Body of pancreas (tissue), 4 donors: ENCODE measurements at regions not wholly inside any gene's neighbourhood (a gene's known extent, or its start where the extent isn't known, plus 50 kb on each side); places are given as distances from the start of the nearest gene placed in this dataset.

Experiments
- ATAC-seq: fragments of 150-250 bp; one replicate; pipeline ENCODE4 v1.9.1; 2016
- DNase-seq, 4 donors: peaks; one replicate each; pipeline ENCODE4 v3.0.0-alpha.2; 2019
- H3K27ac ChIP-seq, 4 donors: fragments of 200-600 bp; sonication (generic); 1 replicate in 3 of 4; 2 replicates in 1 of 4; pipeline versions ENCODE4 v1.5.1 to v1.6.1; 2016 to 2019; ENCODE audit warnings: mild to moderate bottlenecking in 1 of 4, mixed read lengths in 1 of 4, moderate library complexity in 1 of 4
- H3K27me3 ChIP-seq, 2 donors: fragments of 200-600 bp; sonication (generic); one replicate each; pipeline ENCODE4 v1.6.0; 2016; ENCODE audit warnings: mild to moderate bottlenecking in 1 of 2
- H3K36me3 ChIP-seq, 2 donors: fragments of 200-600 bp; sonication (generic); replicated peaks in 1 of 2; 2 replicates each; pipeline ENCODE4 v1.5.1; 2016; ENCODE audit warnings: low read depth in 2 of 2; ENCODE audit not compliant: insufficient read depth in 1 of 2
- H3K4me1 ChIP-seq: fragments of 200-600 bp; sonication (generic); one replicate; pipeline ENCODE4 v1.6.0; 2016
- H3K4me3 ChIP-seq, 2 donors: fragments of 200-600 bp; sonication (generic); 1 replicate in 1 of 2; 2 replicates in 1 of 2; pipeline ENCODE4 v1.5.1; 2016 to 2019
- H3K9me3 ChIP-seq, 3 donors: fragments of 200-600 bp; sonication (generic); 1 replicate in 2 of 3; 2 replicates in 1 of 3; pipeline ENCODE4 v1.5.1; 2016
- CTCF ChIP-seq, 7 experiments: fragments of 450-650 bp in 4 of 7; fragments of 200-600 bp in 3 of 7; sonication (generic) in 3 of 7; IDR thresholded peaks; one replicate each; pipeline ENCODE4 v1.5.1; 2016 to 2019; ENCODE audit warnings: antibody characterized with exemption in 7 of 7
- POLR2A ChIP-seq, 3 donors: fragments of 450-650 bp; IDR thresholded peaks; one replicate each; pipeline ENCODE4 v1.6.1; 2016; ENCODE audit warnings: antibody characterized with exemption in 3 of 3, mild to moderate bottlenecking in 2 of 3
- WGBS, 2 donors: methylation state at CpG; one replicate each; pipeline ENCODE4 v1.1.5; 2017; 5-methylcytosine and 5-hydroxymethylcytosine counted together
- intact Hi-C: fragments of 100-400 bp; cut with DNase I; formaldehyde crosslinking; loops from one replicate; pipeline ENCODE4 v1.15.1; 2023

- no peak for DNase-seq
- WGBS, 2 donors, result 4 to 25% methylated on average over 2 of the region's 2 CpGs
- no peaks in the 10 kb centered on the region for H3K27me3 ChIP-seq
- no peaks in the 10 kb centered on the region for H3K9me3 ChIP-seq
- no peaks in the 10 kb centered on the region for H3K4me1 ChIP-seq
- no peak for TF ChIP-seq CTCF (IDR thresholded peaks at IDR 0.05)
- no peak for TF ChIP-seq POLR2A (IDR thresholded peaks at IDR 0.05)
- intact Hi-C loops, result no loop called here
- H3K36me3 ChIP-seq, result no peaks in the 10 kb centered on the region
- no peak overlapping the region for H3K27ac ChIP-seq
- ATAC-seq, result no peak
- H3K4me3 ChIP-seq, result no peak overlapping the region
These were observed 577.7 kb upstream of the FTMT start for GRCh38 chr5:121273833-121274433.

DNA sequence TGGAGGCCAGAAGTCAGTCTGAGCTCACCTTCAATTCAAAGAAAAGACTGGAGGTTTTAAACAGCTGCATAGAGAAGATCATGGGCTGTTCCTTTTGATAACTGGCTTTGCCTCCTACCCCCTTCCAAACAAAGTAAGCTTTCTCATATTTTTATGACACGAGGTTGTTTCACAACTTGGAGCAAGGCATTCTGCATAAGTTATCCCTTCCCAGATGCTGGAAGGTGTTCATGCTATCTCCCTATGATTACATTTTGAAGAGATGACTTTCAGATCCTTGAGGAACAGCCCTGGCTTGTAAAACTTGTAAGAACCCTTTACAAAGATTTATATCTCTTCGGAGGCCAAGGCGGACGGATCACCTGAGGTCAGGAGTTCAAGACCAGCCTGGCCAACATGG is 571.9 kb upstream of the FTMT start:
- H3K4me1 ChIP-seq, result no peaks in the 10 kb centered on the region
- 83 to 84% methylated on average over 4 of the region's 4 CpGs for WGBS, 2 donors
- ATAC-seq, result no peak
- no peak overlapping the region for H3K4me3 ChIP-seq
- no peak overlapping the region for H3K27ac ChIP-seq
- TF ChIP-seq POLR2A (IDR thresholded peaks at IDR 0.05) (no peak), CTCF (IDR thresholded peaks at IDR 0.05) (no peak)
- H3K27me3 ChIP-seq, result no peaks in the 10 kb centered on the region
- no peak for DNase-seq
- no peaks in the 10 kb centered on the region for H3K9me3 ChIP-seq
- intact Hi-C loops, result no loop called here
- H3K36me3 ChIP-seq, result no peaks in the 10 kb centered on the region

DNA sequence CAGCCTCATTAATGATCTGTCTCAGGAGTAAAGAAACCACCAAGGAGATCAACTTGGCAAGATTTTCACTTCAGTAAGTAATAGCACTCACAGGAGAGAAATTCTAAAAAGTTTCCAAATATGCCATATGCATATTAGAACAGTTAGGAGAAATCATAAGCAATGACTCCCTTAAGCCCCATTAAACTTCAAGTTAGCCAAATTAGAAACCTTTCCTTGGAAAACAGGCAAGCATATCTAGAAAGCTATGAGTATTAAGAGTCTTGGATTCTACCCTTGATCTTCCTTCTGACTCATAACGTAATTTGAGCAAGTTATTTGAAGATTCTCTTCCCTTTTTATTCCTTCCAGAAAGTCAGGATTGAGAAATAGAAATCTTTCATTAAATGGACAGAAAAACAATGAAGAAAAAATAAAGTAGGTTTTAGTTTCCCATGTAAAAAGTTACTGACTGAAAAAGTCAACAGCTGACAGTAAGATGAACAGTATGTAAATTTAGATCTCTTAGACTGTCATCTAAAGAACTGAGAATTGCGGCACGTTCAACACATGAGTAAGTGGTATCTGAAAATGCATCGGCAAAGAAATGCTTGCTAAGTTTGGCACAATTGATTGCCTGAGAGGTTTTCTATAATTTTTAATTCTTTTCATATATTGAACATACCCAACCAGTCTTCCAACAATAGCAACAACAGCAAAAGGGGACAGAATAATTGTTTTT is 565.7 kb upstream of the FTMT start:
- intact Hi-C loops, result no loop called here

GRCh38 chr5:121288781-121289180 is 562.9 kb upstream of the FTMT start:
- DNase-seq (no peak), ATAC-seq (no peak)
- Histone ChIP-seq H3K27me3 (no peaks in the 10 kb centered on the region), H3K4me1 (no peaks in the 10 kb centered on the region), H3K4me3 (no peak overlapping the region), H3K36me3 (no peaks in the 10 kb centered on the region), H3K27ac (no peak overlapping the region), H3K9me3 (no peaks in the 10 kb centered on the region)
- no peak for TF ChIP-seq CTCF (IDR thresholded peaks at IDR 0.05)
- TF ChIP-seq POLR2A (IDR thresholded peaks at IDR 0.05), result no peak
- 60 to 74% methylated on average over 1 of the region's 1 CpG for WGBS, 2 donors
- intact Hi-C loops, result no loop called here

More for the DNA sequence above, 565.7 kb upstream of the FTMT start:
- no peaks in the 10 kb centered on the region for H3K9me3 ChIP-seq
- TF ChIP-seq CTCF (IDR thresholded peaks at IDR 0.05), result no peak
- no peak for TF ChIP-seq POLR2A (IDR thresholded peaks at IDR 0.05)
- WGBS, 2 donors, result 71 to 74% methylated on average over 4 of the region's 4 CpGs
- H3K27me3 ChIP-seq, result no peaks in the 10 kb centered on the region
- H3K36me3 ChIP-seq, result no peaks in the 10 kb centered on the region
- H3K27ac ChIP-seq, result no peak overlapping the region
- H3K4me3 ChIP-seq, result no peak overlapping the region
- no peak for DNase-seq
- H3K4me1 ChIP-seq, result no peaks in the 10 kb centered on the region
- ATAC-seq, result no peak

DNA sequence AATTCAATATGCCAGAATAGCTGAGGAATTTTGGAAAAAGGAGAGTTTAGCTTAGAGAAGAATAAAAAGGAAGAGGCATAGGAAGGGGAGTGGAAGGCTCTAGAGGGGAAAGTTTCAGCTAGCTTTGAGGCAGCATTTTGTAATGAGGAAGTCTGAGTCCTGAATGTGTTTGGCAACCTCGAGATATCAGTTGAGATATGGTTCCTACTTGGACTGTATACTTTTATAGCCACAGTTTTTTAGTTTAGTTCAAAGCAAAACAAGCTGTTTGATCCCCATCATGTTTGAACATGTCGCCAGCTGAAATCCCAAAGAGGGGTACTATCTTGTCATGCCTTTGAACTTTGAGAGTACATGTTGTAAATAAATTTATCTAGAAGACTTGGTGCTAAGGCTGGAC is 559.0 kb upstream of the FTMT start:
- Histone ChIP-seq H3K9me3 (no peaks in the 10 kb centered on the region), H3K27me3 (no peaks in the 10 kb centered on the region), H3K27ac (no peak overlapping the region), H3K4me1 (no peaks in the 10 kb centered on the region), H3K4me3 (no peak overlapping the region), H3K36me3 (no peaks in the 10 kb centered on the region)
- no peak for ATAC-seq
- intact Hi-C loops, result no loop called here
- no peak for TF ChIP-seq POLR2A (IDR thresholded peaks at IDR 0.05)
- TF ChIP-seq CTCF (IDR thresholded peaks at IDR 0.05), result no peak
- WGBS, 2 donors, result 53 to 60% methylated on average over 2 of the region's 2 CpGs
- no peak for DNase-seq
